Uterus (tissue), 3 donors: ENCODE measurements at regions not wholly inside any gene's neighbourhood (a gene's known extent, or its start where the extent isn't known, plus 50 kb on each side); places are given as distances from the start of the nearest gene placed in this dataset.

ENCODE experiments used
- DNase-seq, 2 donors: peaks; one replicate each; pipeline ENCODE4 v3.0.0-alpha.2; 2019 to 2020
- H3K27ac ChIP-seq, 2 donors: fragments of 200-600 bp; sonication (generic); 1 replicate in 1 of 2; 2 replicates in 1 of 2; pipeline ENCODE4 v1.5.1; 2016 to 2018
- H3K27me3 ChIP-seq, 2 donors: fragments of 200-600 bp; sonication (generic); one replicate each; pipeline ENCODE4 v1.5.1; 2018 to 2019; ENCODE audit warnings: control low read depth in 1 of 2
- H3K36me3 ChIP-seq, 2 donors: fragments of 200-600 bp; sonication (generic); one replicate each; pipeline ENCODE4 v1.5.1; 2019; ENCODE audit warnings: control low read depth in 1 of 2
- H3K4me1 ChIP-seq, 2 donors: fragments of 200-600 bp; sonication (generic); one replicate each; pipeline ENCODE4 v1.5.1; 2018 to 2019; ENCODE audit warnings: control low read depth in 1 of 2
- H3K4me3 ChIP-seq, 2 donors: fragments of 200-600 bp; sonication (generic); 1 replicate in 1 of 2; 2 replicates in 1 of 2; pipeline ENCODE4 v1.5.1; 2018 to 2019; ENCODE audit warnings: mild to moderate bottlenecking in 1 of 2
- H3K9me3 ChIP-seq, 2 donors: fragments of 200-600 bp; sonication (generic); one replicate each; pipeline ENCODE4 v1.5.1; 2019; ENCODE audit warnings: control low read depth in 1 of 2
- CTCF ChIP-seq, 4 experiments: fragments of 200-600 bp in 2 of 4; fragments of 450-650 bp in 2 of 4; sonication (generic) in 2 of 4; IDR thresholded peaks; one replicate each; pipeline ENCODE4 v1.5.1; 2016 to 2019; ENCODE audit warnings: antibody characterized with exemption in 4 of 4, mild to moderate bottlenecking in 2 of 4, moderate library complexity in 1 of 4
- POLR2A ChIP-seq, 2 donors: fragments of 450-650 bp; IDR thresholded peaks; one replicate each; pipeline ENCODE4 v1.6.1; 2016; ENCODE audit warnings: antibody characterized with exemption in 2 of 2, mild to moderate bottlenecking in 1 of 2, moderate library complexity in 1 of 2
- intact Hi-C: fragments of 100-400 bp; cut with DNase I; formaldehyde crosslinking; loops from one replicate; pipeline ENCODE4 v1.15.1; 2023; ENCODE audit warnings: low total_unique reads
- donor health status: DM: yes; HTN: yes; CAD: no.

- intact Hi-C loops: no loop called here
- Histone ChIP-seq H3K27me3 (no peaks in the 10 kb centered on the region), H3K27ac (no peak overlapping the region), H3K9me3 (no peaks in the 10 kb centered on the region), H3K36me3 (no peaks in the 10 kb centered on the region), H3K4me3 (no peak overlapping the region), H3K4me1 (peaks cover 0 to 4% of the 10 kb centered on the region in 2 donors)
- TF ChIP-seq POLR2A (IDR thresholded peaks at IDR 0.05): no peak
- TF ChIP-seq CTCF (IDR thresholded peaks at IDR 0.05): no peak
- DNase-seq: no peak
Measured at GRCh38 chr10:44306147-44306710, 78.7 kb downstream of the CXCL12 start.

GRCh38 chr10:44301781-44302355 lies 83.0 kb downstream of the CXCL12 start:
- no peak for DNase-seq
- no peaks in the 10 kb centered on the region for H3K27me3 ChIP-seq
- intact Hi-C loops: no loop called here
- H3K4me1 ChIP-seq: no peaks in the 10 kb centered on the region
- no peaks in the 10 kb centered on the region for H3K36me3 ChIP-seq
- H3K9me3 ChIP-seq: no peaks in the 10 kb centered on the region
- no peak overlapping the region for H3K4me3 ChIP-seq
- no peak overlapping the region for H3K27ac ChIP-seq
- no peak for TF ChIP-seq POLR2A (IDR thresholded peaks at IDR 0.05)
- TF ChIP-seq CTCF (IDR thresholded peaks at IDR 0.05): no peak

GRCh38 chr10:44300666-44301649 lies 83.9 kb downstream of the CXCL12 start:
- TF ChIP-seq POLR2A (IDR thresholded peaks at IDR 0.05): no peak
- TF ChIP-seq CTCF (IDR thresholded peaks at IDR 0.05): no peak
- Histone ChIP-seq H3K4me3 (no peak overlapping the region), H3K36me3 (no peaks in the 10 kb centered on the region), H3K4me1 (no peaks in the 10 kb centered on the region), H3K27me3 (no peaks in the 10 kb centered on the region), H3K9me3 (no peaks in the 10 kb centered on the region), H3K27ac (no peak overlapping the region)
- DNase-seq: no peak
- intact Hi-C loops: no loop called here

GRCh38 chr10:44298713-44299112 lies 86.2 kb downstream of the CXCL12 start:
- Histone ChIP-seq H3K36me3 (no peaks in the 10 kb centered on the region), H3K27ac (no peak overlapping the region), H3K9me3 (no peaks in the 10 kb centered on the region), H3K4me3 (no peak overlapping the region), H3K27me3 (no peaks in the 10 kb centered on the region), H3K4me1 (no peaks in the 10 kb centered on the region)
- intact Hi-C loops: no loop called here
- TF ChIP-seq POLR2A (IDR thresholded peaks at IDR 0.05): no peak
- no peak for TF ChIP-seq CTCF (IDR thresholded peaks at IDR 0.05)
- DNase-seq: no peak

- no peaks in the 10 kb centered on the region for H3K9me3 ChIP-seq
Measured at GRCh38 chr10:44297963-44298362, 86.9 kb downstream of the CXCL12 start.

More at GRCh38 chr10:44297963-44298362, 86.9 kb downstream of the CXCL12 start:
- H3K4me1 ChIP-seq: peaks cover 0 to 4% of the 10 kb centered on the region in 2 donors
- intact Hi-C loops: no loop called here
- no peak for TF ChIP-seq POLR2A (IDR thresholded peaks at IDR 0.05)
- no peak for TF ChIP-seq CTCF (IDR thresholded peaks at IDR 0.05)
- H3K36me3 ChIP-seq: no peaks in the 10 kb centered on the region
- no peak overlapping the region for H3K4me3 ChIP-seq
- H3K27ac ChIP-seq: no peak overlapping the region
- DNase-seq: no peak
- H3K27me3 ChIP-seq: no peaks in the 10 kb centered on the region
